ENCODE measurements at regions not wholly inside any gene's neighbourhood (a gene's known extent, or its start where the extent isn't known, plus 50 kb on each side); places are given as distances from the start of the nearest gene placed in this dataset.

DNA sequence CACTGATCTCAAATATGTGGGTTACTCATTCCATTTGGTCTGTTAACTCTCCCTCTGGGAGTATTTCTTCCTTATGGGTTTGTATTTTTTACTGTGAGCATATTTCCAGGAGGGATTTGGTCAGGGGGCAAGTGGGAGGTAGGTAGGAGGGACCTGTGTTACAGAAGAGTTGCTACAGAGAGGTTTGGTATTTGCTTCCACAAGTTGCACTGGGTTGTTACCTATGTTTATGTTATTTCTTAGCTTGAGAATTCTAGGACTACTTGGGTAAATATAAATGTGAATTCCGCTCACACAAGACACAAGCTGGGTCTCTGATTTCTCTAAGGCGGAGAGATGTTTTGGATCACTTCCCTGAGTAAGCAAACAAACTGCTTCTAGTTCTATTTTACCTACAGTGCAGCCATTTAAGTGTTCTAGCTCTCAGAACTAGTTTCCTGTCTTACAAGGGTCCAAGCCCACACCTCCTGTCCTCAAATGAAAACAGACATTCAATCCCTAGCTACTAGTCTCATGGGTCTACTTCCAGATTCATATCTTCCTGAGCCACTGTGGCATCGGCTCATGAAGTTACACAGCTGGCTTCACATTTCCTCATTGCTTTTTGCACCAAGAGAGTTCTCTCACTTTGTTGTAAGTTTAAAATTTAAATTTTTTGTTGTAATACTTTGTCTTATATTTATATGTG, 75.4 kb upstream of the PPP1R3C start:
- whole genome bisulfite sequencing, 10 experiments = 60 to 100% (median 80%) methylated on average over 1 to 3 of the region's 3 CpGs; no CpG with 5 or more reads in 1 of the 10 experiments
- Histone ChIP-seq H3K4me3 (no peak overlapping the region), H3K27ac (no peak overlapping the region), H3K4me1 (replicated peaks in 1 of 2) (peaks cover 0 to 8% of the 10 kb centered on the region in 2 donors)
- ATAC-seq (replicated peaks in 6 of 8) = no peak
- in situ Hi-C loops (cut with MboI; ENCODE audit: low pct_unique_long_range_greater_than_20kb in 2 of 9, low sequenced_read_pairs in 9 of 9, unreplicated experiment in 9 of 9) = no loop called here

DNA sequence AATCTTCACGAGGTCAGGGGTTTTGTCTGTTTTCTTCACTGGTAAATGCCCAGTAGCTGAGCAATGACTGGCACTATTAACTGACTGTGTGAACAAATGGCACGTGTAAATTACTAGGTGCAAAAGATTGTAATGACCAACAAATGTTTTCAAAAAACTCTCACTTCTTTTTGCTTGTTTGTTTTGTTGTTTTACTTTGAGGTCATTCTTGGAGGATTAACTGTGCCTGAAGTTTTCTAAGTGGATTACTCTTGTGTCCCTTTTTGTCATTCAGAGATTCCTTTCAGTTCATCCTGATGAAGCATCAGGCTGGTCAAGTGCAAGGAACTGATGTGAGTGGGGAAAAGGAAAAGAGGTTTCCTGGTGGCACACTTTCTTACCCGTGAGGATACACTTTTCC, 74.4 kb upstream of the PPP1R3C start:
- Histone ChIP-seq H3K4me3 (no peak overlapping the region), H3K27ac (no peak overlapping the region), H3K4me1 (replicated peaks in 1 of 2) (peaks cover 0 to 4% of the 10 kb centered on the region in 2 donors)
- 8 to 93% (median 73%) methylated on average over 1 to 3 of the region's 3 CpGs; no CpG with 5 or more reads in 1 of the 10 experiments for WGBS, 10 experiments
- in situ Hi-C loops (cut with MboI; ENCODE audit: low pct_unique_long_range_greater_than_20kb in 2 of 9, low sequenced_read_pairs in 9 of 9, unreplicated experiment in 9 of 9) = no loop called here
- no peak for ATAC-seq (replicated peaks in 6 of 8)

DNA sequence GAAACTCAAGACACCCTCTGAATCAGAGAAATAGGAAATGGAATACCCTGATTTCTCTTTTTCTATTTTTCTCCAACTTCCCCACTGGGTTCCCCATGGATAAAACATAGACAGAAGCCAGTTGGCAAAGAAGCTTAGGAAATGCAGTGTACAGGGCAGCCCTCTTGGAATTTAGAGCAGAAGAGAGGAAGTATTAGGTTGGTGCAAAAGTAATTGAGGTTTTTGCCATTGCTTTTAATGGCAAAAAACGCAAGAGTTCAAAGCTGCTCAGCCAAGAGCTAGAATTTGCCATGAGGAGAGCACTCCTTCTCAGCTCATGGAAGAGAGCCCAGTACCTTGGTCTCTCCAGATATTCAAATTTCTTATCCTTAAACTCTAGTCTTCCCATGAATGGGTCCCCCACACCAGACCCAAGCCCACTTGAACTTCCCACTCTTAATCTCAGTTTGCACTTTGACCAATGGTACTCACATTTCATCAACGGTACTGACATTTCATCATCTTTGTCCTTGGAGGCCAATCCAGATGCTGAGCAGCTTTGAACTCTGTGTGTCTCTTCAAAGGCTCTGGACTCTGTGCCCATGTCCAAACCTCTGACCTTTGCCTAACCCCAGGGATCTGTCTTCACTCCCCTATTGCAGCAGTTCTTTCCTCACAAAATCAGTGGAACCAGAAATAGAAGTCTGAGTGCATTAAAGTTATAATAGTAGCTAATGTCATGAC, 73.2 kb upstream of the PPP1R3C start:
- in situ Hi-C loops (cut with MboI; ENCODE audit: low pct_unique_long_range_greater_than_20kb in 2 of 9, low sequenced_read_pairs in 9 of 9, unreplicated experiment in 9 of 9) = no loop called here
- H3K27ac ChIP-seq = no peak overlapping the region
- H3K4me1 ChIP-seq (replicated peaks in 1 of 2) = peaks cover 0 to 3% of the 10 kb centered on the region in 2 donors
- WGBS, 10 experiments = 82 to 100% (median 90%) methylated on average over 2 of the region's 2 CpGs; no CpG with 5 or more reads in 4 of the 10 experiments
- H3K4me3 ChIP-seq = no peak overlapping the region
- no peak for ATAC-seq (replicated peaks in 6 of 8)

DNA sequence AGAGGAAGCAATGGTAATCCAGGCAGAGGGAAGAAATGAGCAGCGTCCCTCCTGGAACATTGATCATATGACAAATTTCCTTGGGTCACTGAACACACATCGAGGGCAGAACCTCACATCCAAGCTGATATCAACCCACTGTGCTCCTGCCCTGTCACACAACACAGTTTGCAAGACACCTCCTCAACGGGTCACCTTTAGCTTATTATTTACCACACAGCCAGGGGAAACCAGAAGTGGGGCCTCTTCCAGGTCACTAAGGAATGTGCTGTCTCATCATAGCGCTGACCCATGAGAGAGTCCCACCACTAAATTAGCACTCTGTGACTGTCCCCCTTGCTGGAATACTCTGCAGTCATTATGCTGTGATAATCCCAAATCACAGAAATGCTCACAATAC, 69.7 kb upstream of the PPP1R3C start:
- H3K27ac ChIP-seq = no peak overlapping the region
- in situ Hi-C loops (cut with MboI; ENCODE audit: low pct_unique_long_range_greater_than_20kb in 2 of 9, low sequenced_read_pairs in 9 of 9, unreplicated experiment in 9 of 9) = no loop called here
- ATAC-seq (replicated peaks in 6 of 8) = peak in 2 of 8 experiments; percentile 60 to 70
- WGBS, 10 experiments = 30 to 100% (median 40%) methylated on average over 1 to 4 of the region's 4 CpGs; no CpG with 5 or more reads in 3 of the 10 experiments
- peaks cover 0 to 3% of the 10 kb centered on the region in 2 donors for H3K4me1 ChIP-seq (replicated peaks in 1 of 2)
- H3K4me3 ChIP-seq = no peak overlapping the region

DNA sequence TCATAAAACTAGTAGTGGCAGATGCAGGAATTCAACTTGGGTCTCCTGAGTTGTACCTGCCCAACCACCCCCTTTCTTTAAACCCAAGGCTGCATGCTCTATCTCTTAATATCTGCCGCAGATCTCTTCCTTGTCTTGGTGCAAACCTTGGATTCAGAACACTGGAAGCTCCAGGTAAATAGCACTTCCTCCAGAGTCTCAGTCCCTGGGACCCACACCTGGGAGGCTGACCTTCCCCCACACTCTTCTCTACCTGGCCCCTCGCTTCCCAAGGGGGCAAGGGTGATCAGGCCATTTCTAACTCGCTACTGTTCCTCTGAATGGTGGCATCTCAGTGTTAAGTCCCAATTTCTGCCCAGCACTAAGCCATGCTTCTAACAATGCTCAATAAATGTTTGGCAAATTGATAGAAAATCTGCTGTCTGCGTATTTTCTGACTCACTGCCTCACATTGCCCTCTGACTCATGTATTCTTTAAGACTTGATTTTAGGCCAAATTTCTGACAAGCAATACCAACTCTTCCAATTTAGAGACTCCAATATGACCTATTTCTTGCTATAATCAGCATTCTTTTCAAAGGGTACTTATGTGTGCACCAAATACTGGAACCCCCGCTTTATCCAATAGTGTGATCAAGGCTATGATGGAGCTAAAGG, 68.0 kb upstream of the PPP1R3C start:
- in situ Hi-C loops (cut with MboI; ENCODE audit: low pct_unique_long_range_greater_than_20kb in 2 of 9, low sequenced_read_pairs in 9 of 9, unreplicated experiment in 9 of 9) = no loop called here
- 39 to 100% (median 80%) methylated on average over 1 to 5 of the region's 5 CpGs; no CpG with 5 or more reads in 3 of the 10 experiments for WGBS, 10 experiments
- H3K4me1 ChIP-seq (replicated peaks in 1 of 2) = no peaks in the 10 kb centered on the region
- ATAC-seq (replicated peaks in 6 of 8) = no peak
- no peak overlapping the region for H3K4me3 ChIP-seq
- H3K27ac ChIP-seq = no peak overlapping the region

DNA sequence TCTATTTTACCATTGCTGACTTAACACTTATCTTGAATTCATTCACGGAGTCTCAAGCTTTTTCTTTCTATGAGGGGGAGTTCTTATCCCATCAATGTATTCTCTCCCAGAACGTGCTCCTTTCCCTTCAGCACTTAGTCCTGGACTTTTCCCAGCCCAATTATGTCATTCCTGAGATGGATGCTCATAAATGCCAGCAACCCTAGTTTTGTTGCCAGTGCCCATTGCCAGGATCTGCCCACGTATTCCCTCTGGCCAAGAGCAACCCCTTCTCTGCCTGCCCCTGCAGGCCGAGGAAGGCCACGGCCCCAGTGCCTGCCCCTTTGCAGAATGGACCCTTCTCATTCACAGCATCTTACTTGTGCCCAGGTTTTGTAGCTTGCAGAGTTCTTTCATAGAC, 67.4 kb upstream of the PPP1R3C start:
- ATAC-seq (replicated peaks in 6 of 8) = no peak

DNA sequence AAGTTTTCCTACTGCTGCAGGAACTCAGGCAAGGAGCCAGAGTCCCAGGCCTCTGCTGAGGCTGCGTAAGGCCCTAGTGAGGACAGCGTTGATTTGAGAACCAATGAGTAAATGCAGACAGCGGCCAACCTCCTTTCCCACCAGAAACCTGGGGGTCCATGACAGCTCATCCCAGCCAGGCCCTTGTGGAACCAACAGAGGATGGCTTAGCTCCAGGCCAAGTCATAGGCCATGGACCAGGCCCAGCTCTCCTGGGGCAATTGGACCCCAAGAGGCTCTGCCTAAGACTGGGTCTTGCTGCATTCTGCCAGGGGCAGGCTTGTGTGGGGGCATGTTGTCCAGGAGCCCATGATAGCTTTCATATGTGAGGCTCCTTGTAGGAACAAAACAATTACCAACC, 65.4 kb upstream of the PPP1R3C start:
- Histone ChIP-seq H3K4me1 (replicated peaks in 1 of 2) (no peaks in the 10 kb centered on the region), H3K4me3 (no peak overlapping the region), H3K27ac (no peak overlapping the region)
- no peak for ATAC-seq (replicated peaks in 6 of 8)
- 90 to 100% (median 100%) methylated on average over 1 to 2 of the region's 3 CpGs; no CpG with 5 or more reads in 7 of the 10 experiments for WGBS, 10 experiments
- in situ Hi-C loops (cut with MboI; ENCODE audit: low pct_unique_long_range_greater_than_20kb in 2 of 9, low sequenced_read_pairs in 9 of 9, unreplicated experiment in 9 of 9) = no loop called here

More for the DNA sequence above, 67.4 kb upstream of the PPP1R3C start:
- in situ Hi-C loops (cut with MboI; ENCODE audit: low pct_unique_long_range_greater_than_20kb in 2 of 9, low sequenced_read_pairs in 9 of 9, unreplicated experiment in 9 of 9) = no loop called here
- no peak overlapping the region for H3K27ac ChIP-seq
- WGBS, 10 experiments = 0 to 100% (median 83%) methylated on average over 1 to 5 of the region's 5 CpGs; no CpG with 5 or more reads in 1 of the 10 experiments
- H3K4me3 ChIP-seq = no peak overlapping the region
- H3K4me1 ChIP-seq (replicated peaks in 1 of 2) = no peaks in the 10 kb centered on the region

DNA sequence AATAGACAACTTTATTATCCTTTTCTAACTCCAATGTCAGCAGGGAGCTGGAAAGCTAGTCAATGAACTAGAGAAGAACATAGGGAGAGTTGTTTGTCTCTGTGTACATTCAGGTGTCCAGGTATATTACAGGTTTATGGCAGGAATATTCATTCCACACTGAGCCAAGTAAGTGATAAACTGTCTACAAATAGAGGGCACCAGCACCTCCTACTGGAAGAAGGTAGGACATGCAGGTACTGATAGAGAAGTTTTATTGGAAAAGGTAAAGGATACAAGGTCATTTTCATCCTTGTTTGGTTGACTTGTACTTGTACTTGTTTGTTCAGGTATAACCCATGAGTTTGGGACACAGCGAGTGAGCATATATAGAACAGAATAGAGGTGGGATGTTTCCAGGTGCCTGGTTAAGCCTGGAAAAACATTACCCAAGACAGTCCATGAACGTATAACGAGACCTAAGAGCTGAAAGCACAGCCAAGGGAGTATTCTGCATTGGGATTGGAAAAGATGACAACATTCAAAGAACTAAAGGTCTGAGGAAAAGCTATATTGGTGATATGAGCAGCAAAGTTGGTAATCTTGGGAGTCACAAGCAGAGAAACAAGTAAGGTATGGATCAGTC, 61.4 kb upstream of the PPP1R3C start:
- no peak overlapping the region for H3K4me3 ChIP-seq
- peak in 2 of 8 experiments; percentile 30 to 42 for ATAC-seq (replicated peaks in 6 of 8)
- in situ Hi-C loops (cut with MboI; ENCODE audit: low pct_unique_long_range_greater_than_20kb in 2 of 9, low sequenced_read_pairs in 9 of 9, unreplicated experiment in 9 of 9) = no loop called here
- H3K27ac ChIP-seq = no peak overlapping the region
- peaks cover 5 to 10% of the 10 kb centered on the region in 2 donors for H3K4me1 ChIP-seq (replicated peaks in 1 of 2)
- WGBS, 10 experiments = 0 to 96% (median 80%) methylated on average over 1 to 3 of the region's 3 CpGs; no CpG with 5 or more reads in 1 of the 10 experiments

DNA sequence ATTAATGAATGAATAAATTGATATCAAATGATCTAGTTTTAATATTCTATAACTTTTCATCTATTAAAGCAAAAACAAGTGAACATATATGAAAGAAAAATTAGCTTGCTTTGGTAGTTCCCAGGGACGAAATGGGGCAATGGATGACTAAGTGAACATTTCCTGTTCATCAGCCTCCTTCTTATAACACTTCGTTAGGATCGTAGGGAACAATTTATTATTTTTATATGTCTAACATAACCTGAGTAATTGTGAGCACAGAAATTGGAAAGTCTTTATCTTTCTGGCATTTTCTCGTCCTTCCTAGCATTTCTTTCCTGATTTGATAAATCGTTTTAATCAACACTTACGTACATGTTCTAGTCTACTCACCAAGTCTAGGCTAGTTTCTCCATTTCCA, 59.1 kb upstream of the PPP1R3C start:
- Histone ChIP-seq H3K27ac (no peak overlapping the region), H3K4me3 (no peak overlapping the region), H3K4me1 (replicated peaks in 1 of 2) (peaks cover 5 to 10% of the 10 kb centered on the region in 2 donors)
- no peak for ATAC-seq (replicated peaks in 6 of 8)
- 53 to 97% (median 90%) methylated on average over 4 to 6 of the region's 6 CpGs for whole genome bisulfite sequencing, 10 experiments
- in situ Hi-C loops (cut with MboI; ENCODE audit: low pct_unique_long_range_greater_than_20kb in 2 of 9, low sequenced_read_pairs in 9 of 9, unreplicated experiment in 9 of 9) = no loop called here

DNA sequence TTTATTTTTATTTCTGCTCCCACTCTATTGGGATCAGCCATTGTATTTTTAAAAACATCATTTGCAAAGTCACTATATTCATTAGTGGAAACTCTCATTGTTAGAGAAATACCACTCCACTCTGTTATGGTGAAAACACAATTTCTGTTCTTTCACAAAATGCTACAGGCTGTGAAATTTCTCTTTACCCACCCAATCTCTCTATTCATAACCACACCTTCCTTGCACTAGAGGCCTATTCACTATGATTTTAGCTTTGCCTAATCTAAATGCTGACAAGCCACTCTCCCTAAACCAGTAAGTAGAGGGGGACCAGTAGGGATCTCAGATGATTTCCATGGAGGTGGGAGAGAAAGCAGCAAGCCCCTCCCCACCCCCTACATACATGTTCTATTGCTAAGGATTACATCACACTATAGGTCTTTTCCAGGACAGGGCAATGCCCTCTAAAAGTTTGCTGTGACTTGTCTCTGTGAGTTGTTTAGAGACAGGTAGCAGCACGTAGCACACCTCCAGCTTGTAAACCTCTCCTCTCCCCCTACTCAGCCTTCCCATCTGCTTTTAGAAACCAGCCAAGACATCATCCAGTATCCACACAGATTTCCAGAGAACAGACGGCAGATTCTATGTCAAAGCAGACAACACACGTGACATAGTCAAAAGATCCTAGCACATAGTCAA, 58.3 kb upstream of the PPP1R3C start:
- in situ Hi-C loops (cut with MboI; ENCODE audit: low pct_unique_long_range_greater_than_20kb in 2 of 9, low sequenced_read_pairs in 9 of 9, unreplicated experiment in 9 of 9) = no loop called here
- Histone ChIP-seq H3K4me1 (replicated peaks in 1 of 2) (peaks cover 5 to 10% of the 10 kb centered on the region in 2 donors), H3K4me3 (no peak overlapping the region), H3K27ac (no peak overlapping the region)
- ATAC-seq (replicated peaks in 6 of 8) = peak in 5 of 8 experiments; percentile 36 to 71 (median 43)
- 70 to 100% (median 92%) methylated on average over 1 to 3 of the region's 3 CpGs; no CpG with 5 or more reads in 3 of the 10 experiments for WGBS, 10 experiments

DNA sequence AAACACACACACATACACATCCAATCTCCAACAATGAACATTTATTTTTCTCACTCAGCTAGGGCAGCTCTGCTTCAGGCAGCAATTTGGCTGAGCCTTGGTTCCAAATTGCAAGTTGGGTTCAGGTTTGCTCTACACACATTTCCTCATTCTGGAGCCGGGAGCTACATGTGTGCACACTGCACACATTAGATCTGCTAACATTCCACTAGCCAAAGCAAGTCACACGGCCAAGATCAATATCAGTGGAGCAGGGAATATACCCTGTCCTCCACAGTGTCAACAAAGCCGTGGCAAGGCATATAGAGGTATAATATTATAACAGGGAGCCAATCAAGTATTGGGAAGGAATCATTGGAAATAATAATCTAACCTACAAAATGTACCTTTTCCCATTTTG, 57.5 kb upstream of the PPP1R3C start:
- Histone ChIP-seq H3K27ac (no peak overlapping the region), H3K4me3 (no peak overlapping the region), H3K4me1 (replicated peaks in 1 of 2) (peaks cover 5 to 10% of the 10 kb centered on the region in 2 donors)
- in situ Hi-C loops (cut with MboI; ENCODE audit: low pct_unique_long_range_greater_than_20kb in 2 of 9, low sequenced_read_pairs in 9 of 9, unreplicated experiment in 9 of 9) = no loop called here
- peak in 1 of 8 experiments; percentile 54 for ATAC-seq (replicated peaks in 6 of 8)
- WGBS, 10 experiments = 41 to 100% (median 82%) methylated on average over 1 to 3 of the region's 3 CpGs; no CpG with 5 or more reads in 3 of the 10 experiments

DNA sequence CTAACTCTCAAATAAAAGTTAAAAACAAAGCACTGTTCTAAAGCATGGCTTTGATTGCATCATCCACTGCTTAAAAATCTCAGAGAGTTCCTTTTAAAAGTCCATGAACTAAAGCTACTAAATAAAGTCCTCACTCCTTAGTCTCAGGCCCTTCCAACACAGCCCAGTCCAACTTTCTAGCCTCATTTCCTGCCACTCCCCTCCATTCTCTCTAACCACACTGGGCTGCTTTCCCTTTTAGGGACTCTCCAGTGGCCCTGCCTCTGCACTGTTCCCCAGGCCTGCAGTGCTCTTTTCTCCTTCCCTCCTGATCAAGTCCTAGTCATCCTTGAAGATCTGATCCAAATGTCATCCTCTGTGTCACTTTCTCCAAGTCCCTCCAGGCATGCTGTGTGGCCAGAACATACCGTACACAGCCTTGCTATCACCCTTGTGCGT, 56.9 kb upstream of the PPP1R3C start:
- Histone ChIP-seq H3K4me3 (no peak overlapping the region), H3K4me1 (replicated peaks in 1 of 2) (peaks cover 5 to 10% of the 10 kb centered on the region in 2 donors), H3K27ac (no peak overlapping the region)
- ATAC-seq (replicated peaks in 6 of 8) = peak in 3 of 8 experiments; percentile 23 to 87 (median 80)
- in situ Hi-C loops (cut with MboI; ENCODE audit: low pct_unique_long_range_greater_than_20kb in 2 of 9, low sequenced_read_pairs in 9 of 9, unreplicated experiment in 9 of 9) = no loop called here
- 0 to 100% (median 83%) methylated on average over 1 to 2 of the region's 2 CpGs; no CpG with 5 or more reads in 5 of the 10 experiments for WGBS, 10 experiments

All from motor neuron (in vitro differentiated cells).